ENCODE measurements at regions not wholly inside any gene's neighbourhood (a gene's known extent, or its start where the extent isn't known, plus 50 kb on each side); places are given as distances from the start of the nearest gene placed in this dataset.

DNA sequence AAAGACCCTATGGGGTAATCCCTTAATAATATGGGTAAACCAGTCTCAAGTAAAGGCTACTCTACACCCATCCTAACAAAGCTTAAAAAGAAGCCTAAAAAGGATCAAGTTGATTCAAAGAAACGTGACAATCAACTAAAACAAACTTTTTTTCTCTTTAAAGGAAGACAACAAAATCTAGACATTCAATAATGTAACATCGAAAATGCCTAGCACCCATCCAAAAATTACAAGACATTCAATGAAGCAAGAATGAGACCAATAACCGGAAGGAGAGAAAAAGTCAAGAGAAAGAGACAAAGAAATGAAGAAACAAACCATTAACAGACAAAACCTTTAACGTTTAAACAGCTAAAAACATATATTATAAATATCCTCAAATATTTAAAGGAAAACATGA is 143.8 kb upstream of the VASH1 start:
- TF ChIP-seq, protein P1, sequence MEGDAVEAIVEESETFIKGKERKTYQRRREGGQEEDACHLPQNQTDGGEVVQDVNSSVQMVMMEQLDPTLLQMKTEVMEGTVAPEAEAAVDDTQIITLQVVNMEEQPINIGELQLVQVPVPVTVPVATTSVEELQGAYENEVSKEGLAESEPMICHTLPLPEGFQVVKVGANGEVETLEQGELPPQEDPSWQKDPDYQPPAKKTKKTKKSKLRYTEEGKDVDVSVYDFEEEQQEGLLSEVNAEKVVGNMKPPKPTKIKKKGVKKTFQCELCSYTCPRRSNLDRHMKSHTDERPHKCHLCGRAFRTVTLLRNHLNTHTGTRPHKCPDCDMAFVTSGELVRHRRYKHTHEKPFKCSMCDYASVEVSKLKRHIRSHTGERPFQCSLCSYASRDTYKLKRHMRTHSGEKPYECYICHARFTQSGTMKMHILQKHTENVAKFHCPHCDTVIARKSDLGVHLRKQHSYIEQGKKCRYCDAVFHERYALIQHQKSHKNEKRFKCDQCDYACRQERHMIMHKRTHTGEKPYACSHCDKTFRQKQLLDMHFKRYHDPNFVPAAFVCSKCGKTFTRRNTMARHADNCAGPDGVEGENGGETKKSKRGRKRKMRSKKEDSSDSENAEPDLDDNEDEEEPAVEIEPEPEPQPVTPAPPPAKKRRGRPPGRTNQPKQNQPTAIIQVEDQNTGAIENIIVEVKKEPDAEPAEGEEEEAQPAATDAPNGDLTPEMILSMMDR (conservative IDR thresholded peaks at IDR 0.05 in 1 of 2, IDR thresholded peaks at IDR 0.05 in 1 of 2; ENCODE audit: low read depth in 1 of 2, low read length in 2 of 2), result no peak
- no peak for TF ChIP-seq EZH2 (IDR thresholded peaks at IDR 0.05; ENCODE audit: low read length, missing control alignments)

All from fibroblast of lung (primary cell).